Progenitor cell of endocrine pancreas (in vitro differentiated cells): ENCODE measurements at regions not wholly inside any gene's neighbourhood (a gene's known extent, or its start where the extent isn't known, plus 50 kb on each side); places are given as distances from the start of the nearest gene placed in this dataset.

Source experiments
- DNase-seq: peaks from one replicate; pipeline ENCODE4 v3.0.0; 2021; ENCODE audit warnings: low spot score; ENCODE audit not compliant: unreplicated experiment
- H3K27ac Mint-ChIP-seq: 2 replicates; pipeline ENCODE4 v1.8.0; 2021; ENCODE audit warnings: mild to moderate bottlenecking, moderate library complexity, mixed read lengths
- H3K27me3 Mint-ChIP-seq: 2 replicates; pipeline ENCODE4 v1.8.0; 2021; ENCODE audit warnings: mixed read lengths
- H3K36me3 Mint-ChIP-seq: 2 replicates; pipeline ENCODE4 v1.8.0; 2022; ENCODE audit warnings: mixed read lengths; ENCODE audit not compliant: insufficient read depth
- H3K4me1 Mint-ChIP-seq: 2 replicates; pipeline ENCODE4 v1.8.0; 2021; ENCODE audit warnings: low read depth, mixed read lengths
- H3K4me3 Mint-ChIP-seq: 2 replicates; pipeline ENCODE4 v1.8.0; 2021; ENCODE audit warnings: low read depth, mild to moderate bottlenecking, moderate library complexity, mixed read lengths
- H3K9me3 Mint-ChIP-seq: 2 replicates; pipeline ENCODE4 v1.8.0; 2021; ENCODE audit warnings: low read depth, mixed read lengths
- TF ChIP-seq, protein P1 (sequence below): fragments of 200-600 bp; sonication (generic); IDR thresholded peaks from one replicate; pipeline ENCODE4 v1.5.0; 2021; ENCODE audit warnings: antibody characterized with exemption, mild to moderate bottlenecking; ENCODE audit not compliant: unreplicated experiment

DNA sequence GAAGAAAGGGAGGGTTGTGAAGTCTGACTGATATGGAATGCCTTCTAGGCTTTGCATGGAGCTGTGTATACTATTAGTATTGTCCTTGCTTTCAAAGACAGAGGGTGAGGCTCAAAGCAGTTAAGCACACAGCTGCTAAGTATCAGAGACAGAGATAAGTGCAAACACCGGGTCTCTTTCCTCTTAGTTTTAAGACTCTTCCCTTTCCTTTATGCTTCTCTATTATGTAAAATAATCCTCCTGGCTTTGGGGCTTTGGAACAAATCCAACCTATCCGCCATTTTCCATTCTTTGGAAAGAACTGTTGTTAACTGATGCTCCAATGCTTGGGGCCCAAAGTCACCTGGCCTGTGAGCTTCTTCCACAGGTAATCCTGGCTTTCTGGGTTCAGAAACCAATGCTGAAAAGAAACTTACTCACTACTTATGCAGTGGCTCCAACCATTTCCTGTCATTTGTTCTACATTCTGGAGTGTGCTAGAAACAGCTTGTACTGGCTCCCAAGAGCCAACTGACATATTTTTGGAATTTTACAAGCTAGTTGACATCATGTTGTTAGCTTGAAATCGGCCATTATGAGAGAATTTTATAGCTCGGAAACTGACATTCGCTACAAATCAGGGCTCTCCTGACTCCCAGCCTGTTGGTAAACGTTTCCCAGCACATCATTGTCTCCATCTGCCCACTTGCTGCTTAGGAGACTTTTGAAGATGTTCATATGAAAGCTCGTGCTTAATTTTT lies 67.5 kb downstream of the DNTTIP2 start:
- Mint-ChIP-seq H3K4me3 (no peak overlapping the region), H3K27me3 (no peaks in the 10 kb centered on the region), H3K36me3 (peaks cover 1% of the 10 kb centered on the region), H3K4me1 (peaks cover 12% of the 10 kb centered on the region), H3K27ac (no peak overlapping the region), H3K9me3 (peaks cover 11% of the 10 kb centered on the region)
- no peak for DNase-seq
- TF ChIP-seq, protein P1, sequence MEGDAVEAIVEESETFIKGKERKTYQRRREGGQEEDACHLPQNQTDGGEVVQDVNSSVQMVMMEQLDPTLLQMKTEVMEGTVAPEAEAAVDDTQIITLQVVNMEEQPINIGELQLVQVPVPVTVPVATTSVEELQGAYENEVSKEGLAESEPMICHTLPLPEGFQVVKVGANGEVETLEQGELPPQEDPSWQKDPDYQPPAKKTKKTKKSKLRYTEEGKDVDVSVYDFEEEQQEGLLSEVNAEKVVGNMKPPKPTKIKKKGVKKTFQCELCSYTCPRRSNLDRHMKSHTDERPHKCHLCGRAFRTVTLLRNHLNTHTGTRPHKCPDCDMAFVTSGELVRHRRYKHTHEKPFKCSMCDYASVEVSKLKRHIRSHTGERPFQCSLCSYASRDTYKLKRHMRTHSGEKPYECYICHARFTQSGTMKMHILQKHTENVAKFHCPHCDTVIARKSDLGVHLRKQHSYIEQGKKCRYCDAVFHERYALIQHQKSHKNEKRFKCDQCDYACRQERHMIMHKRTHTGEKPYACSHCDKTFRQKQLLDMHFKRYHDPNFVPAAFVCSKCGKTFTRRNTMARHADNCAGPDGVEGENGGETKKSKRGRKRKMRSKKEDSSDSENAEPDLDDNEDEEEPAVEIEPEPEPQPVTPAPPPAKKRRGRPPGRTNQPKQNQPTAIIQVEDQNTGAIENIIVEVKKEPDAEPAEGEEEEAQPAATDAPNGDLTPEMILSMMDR: no peak

DNA sequence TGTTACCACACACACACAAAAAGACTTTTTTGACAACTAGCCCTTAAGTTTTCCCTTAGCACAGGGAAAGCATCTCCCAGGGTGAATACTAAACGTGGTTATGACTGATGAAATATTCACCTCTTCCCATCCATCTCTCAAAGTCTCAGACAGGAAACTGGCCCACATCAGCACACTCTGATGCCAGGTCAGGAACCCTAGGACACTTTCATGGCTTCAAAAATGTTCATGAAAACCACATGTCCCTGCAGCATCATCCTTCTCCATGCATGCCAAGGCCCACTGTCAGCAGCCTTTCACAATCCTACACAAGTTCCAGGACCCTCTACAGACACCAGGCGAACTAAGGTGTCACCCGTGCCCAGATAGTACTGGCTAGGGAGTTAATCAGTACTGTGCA lies 68.7 kb downstream of the DNTTIP2 start:
- H3K4me1 Mint-ChIP-seq: peaks cover 12% of the 10 kb centered on the region
- peaks cover 1% of the 10 kb centered on the region for H3K36me3 Mint-ChIP-seq
- no peak for DNase-seq
- no peaks in the 10 kb centered on the region for H3K27me3 Mint-ChIP-seq
- H3K27ac Mint-ChIP-seq: no peak overlapping the region
- TF ChIP-seq, protein P1: no peak
- peaks cover 11% of the 10 kb centered on the region for H3K9me3 Mint-ChIP-seq
- H3K4me3 Mint-ChIP-seq: no peak overlapping the region

DNA sequence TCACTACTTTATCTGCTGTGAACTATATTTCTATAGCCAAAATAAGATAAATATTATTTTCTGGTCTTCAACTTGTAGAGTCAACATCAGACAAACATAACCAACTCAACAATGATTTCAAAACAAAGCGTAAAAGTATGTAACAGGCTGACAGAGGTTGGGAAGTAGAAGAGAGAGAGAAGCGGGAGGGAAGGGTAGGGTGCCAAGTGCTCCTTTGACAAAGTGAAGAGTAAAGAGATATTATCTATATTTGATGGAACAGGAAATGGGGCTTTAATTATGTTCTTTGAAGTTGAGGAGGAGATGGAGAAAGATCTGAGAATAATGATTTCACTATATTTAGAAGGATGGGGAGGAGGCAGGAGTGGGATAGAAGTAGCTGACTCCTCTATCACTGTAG lies 70.1 kb downstream of the DNTTIP2 start:
- H3K4me1 Mint-ChIP-seq: peaks cover 11% of the 10 kb centered on the region
- no peak overlapping the region for H3K27ac Mint-ChIP-seq

DNA sequence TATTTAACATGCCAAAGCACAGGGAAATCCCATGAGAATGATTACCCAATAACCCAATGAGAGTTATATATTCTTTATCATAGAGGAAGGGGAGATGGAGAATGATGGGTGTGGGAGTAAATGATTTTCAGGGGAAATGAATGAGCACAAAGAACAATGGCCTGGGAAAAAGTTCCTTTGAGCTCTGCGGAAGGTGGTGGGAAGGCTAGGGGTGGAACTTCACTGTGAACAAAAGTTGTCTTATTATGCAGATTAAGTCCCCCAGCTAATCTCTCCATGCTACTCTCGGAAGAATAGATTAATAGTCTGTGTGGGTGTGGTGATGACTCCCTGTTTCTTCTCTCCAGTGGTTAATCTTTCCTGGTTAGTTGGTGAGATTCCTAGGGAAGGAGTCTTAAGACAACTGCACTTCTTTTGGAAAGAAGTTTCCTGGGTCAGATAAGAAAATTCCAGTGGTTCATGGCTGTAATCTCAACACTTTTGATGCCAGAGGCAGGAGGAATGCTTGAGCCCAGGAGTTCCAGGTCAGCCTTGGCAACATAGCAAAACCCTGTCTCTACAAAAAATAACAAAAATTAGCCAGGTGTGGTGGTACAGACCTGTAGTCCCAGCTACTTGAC lies 71.6 kb downstream of the DNTTIP2 start:
- no peak overlapping the region for H3K27ac Mint-ChIP-seq
- DNase-seq: no peak
- no peaks in the 10 kb centered on the region for H3K4me1 Mint-ChIP-seq
- H3K36me3 Mint-ChIP-seq: peaks cover 1% of the 10 kb centered on the region
- H3K9me3 Mint-ChIP-seq: peaks cover 11% of the 10 kb centered on the region
- TF ChIP-seq, protein P1: no peak
- no peak overlapping the region for H3K4me3 Mint-ChIP-seq
- peaks cover 4% of the 10 kb centered on the region for H3K27me3 Mint-ChIP-seq

More for the DNA sequence above, 70.1 kb downstream of the DNTTIP2 start:
- peaks cover 11% of the 10 kb centered on the region for H3K9me3 Mint-ChIP-seq
- peaks cover 1% of the 10 kb centered on the region for H3K36me3 Mint-ChIP-seq
- no peak for DNase-seq
- H3K27me3 Mint-ChIP-seq: no peaks in the 10 kb centered on the region
- TF ChIP-seq, protein P1: no peak
- no peak overlapping the region for H3K4me3 Mint-ChIP-seq

DNA sequence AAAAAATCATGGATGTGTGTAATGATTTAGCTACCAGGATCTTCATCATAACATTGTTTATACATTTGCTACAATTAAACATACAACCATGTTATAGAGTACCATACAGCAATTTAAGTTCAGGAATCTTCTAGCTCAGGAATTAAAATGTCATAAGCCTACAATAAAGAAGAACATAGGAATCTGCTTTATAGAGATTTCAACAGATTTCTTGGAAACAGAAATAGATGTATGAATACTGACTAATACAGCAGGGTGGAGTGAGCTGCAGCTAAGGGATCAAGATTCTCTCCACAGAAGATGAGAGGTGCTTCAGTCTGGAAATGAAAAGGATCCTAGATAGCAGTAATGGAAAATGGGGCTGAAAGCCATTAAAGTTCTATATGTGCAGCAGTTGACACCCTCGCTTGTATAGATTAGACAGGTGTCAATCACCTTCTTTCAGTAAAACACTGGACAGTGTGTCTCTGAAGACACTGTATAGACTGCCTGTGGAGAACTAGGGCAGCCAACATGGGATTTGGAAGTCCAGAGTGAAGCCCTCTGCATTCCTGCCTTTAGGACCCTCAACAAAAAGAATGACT lies 73.9 kb downstream of the DNTTIP2 start:
- Mint-ChIP-seq H3K27me3 (peaks cover 6% of the 10 kb centered on the region), H3K4me3 (no peak overlapping the region), H3K27ac (no peak overlapping the region), H3K36me3 (peaks cover 1% of the 10 kb centered on the region), H3K9me3 (peaks cover 11% of the 10 kb centered on the region), H3K4me1 (no peaks in the 10 kb centered on the region)
- no peak for DNase-seq
- TF ChIP-seq, protein P1: no peak
